ENCODE measurements at regions not wholly inside any gene's neighbourhood (a gene's known extent, or its start where the extent isn't known, plus 50 kb on each side); places are given as distances from the start of the nearest gene placed in this dataset.

DNA sequence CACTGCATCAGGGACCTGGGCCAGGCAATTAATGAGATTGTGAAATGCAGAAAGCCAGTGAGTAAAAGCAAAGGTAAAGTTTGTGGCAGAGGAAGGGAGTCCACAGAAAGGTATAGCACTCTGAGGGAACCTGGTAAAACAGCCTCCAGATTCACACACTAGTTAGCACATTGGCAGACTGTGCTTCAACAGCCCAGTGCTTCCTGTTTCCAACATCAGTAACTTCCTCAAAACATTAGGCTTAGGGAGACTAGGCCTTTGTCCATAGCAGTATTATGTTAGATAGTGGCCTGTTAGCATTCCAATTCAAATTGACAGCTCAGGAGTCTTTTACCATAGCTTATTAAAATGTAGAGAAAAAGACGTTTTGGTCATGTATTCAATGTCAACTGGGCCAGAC, 582.6 kb upstream of the ACTRT1 start:
- TF ChIP-seq EZH2 (IDR thresholded peaks at IDR 0.05; ENCODE audit: low read length): no peak
- TF ChIP-seq, protein P1, sequence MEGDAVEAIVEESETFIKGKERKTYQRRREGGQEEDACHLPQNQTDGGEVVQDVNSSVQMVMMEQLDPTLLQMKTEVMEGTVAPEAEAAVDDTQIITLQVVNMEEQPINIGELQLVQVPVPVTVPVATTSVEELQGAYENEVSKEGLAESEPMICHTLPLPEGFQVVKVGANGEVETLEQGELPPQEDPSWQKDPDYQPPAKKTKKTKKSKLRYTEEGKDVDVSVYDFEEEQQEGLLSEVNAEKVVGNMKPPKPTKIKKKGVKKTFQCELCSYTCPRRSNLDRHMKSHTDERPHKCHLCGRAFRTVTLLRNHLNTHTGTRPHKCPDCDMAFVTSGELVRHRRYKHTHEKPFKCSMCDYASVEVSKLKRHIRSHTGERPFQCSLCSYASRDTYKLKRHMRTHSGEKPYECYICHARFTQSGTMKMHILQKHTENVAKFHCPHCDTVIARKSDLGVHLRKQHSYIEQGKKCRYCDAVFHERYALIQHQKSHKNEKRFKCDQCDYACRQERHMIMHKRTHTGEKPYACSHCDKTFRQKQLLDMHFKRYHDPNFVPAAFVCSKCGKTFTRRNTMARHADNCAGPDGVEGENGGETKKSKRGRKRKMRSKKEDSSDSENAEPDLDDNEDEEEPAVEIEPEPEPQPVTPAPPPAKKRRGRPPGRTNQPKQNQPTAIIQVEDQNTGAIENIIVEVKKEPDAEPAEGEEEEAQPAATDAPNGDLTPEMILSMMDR (optimal IDR thresholded peaks at IDR 0.05 in 1 of 3, IDR thresholded peaks at IDR 0.05 in 1 of 3, conservative IDR thresholded peaks at IDR 0.05 in 1 of 3; ENCODE audit: extremely low read depth in 1 of 3, insufficient read depth in 2 of 3, low read length in 3 of 3): no peak

All from keratinocyte (primary cell).